Osteoblast (primary cell): ENCODE measurements at regions not wholly inside any gene's neighbourhood (a gene's known extent, or its start where the extent isn't known, plus 50 kb on each side); places are given as distances from the start of the nearest gene placed in this dataset.
"Not testable (repeated sequence)": the region's sequence is repeated elsewhere in the genome, so short reads cannot be mapped to it uniquely, and the experiment has no call there.

Experiments
- DNase-seq: peaks from one replicate; pipeline ENCODE4 v3.0.0; 2011; ENCODE audit warnings: low spot score, mixed read lengths; ENCODE audit not compliant: insufficient read length; ENCODE audit errors: missing footprints
- H2AFZ ChIP-seq: 2 replicates; pipeline ENCODE4 v1.6.0; 2011; ENCODE audit warnings: mild to moderate bottlenecking, low read length
- H3K27ac ChIP-seq: 2 replicates; pipeline ENCODE4 v1.5.1; 2011; ENCODE audit warnings: mild to moderate bottlenecking, low read depth, low read length, moderate library complexity
- H3K27me3 ChIP-seq: 2 replicates; pipeline ENCODE4 v1.6.0; 2012; ENCODE audit warnings: mild to moderate bottlenecking, control low read depth, inconsistent platforms, low read length, moderate library complexity; ENCODE audit not compliant: insufficient read depth
- H3K36me3 ChIP-seq: 2 replicates; pipeline ENCODE4 v1.5.1; 2011; ENCODE audit warnings: mild to moderate bottlenecking, low read length, control low read depth, moderate library complexity; ENCODE audit not compliant: insufficient read depth
- H3K4me1 ChIP-seq: 2 replicates; pipeline ENCODE4 v1.5.1; 2011; ENCODE audit warnings: mild to moderate bottlenecking, low read length, control low read depth, moderate library complexity; ENCODE audit not compliant: insufficient read depth
- H3K4me2 ChIP-seq: 2 replicates; pipeline ENCODE4 v1.6.0; 2011; ENCODE audit warnings: mild to moderate bottlenecking, low read length; ENCODE audit not compliant: insufficient read depth
- H3K4me3 ChIP-seq: fragments of 200-600 bp; sonication (generic); 3 replicates; pipeline ENCODE4 v1.5.1; 2012; ENCODE audit warnings: mild to moderate bottlenecking, low read length, inconsistent platforms; ENCODE audit not compliant: insufficient read depth
- H3K79me2 ChIP-seq: 2 replicates; pipeline ENCODE4 v1.6.0; 2012; ENCODE audit warnings: mild to moderate bottlenecking, low read length, control low read depth, inconsistent platforms; ENCODE audit not compliant: insufficient read depth
- H3K9me3 ChIP-seq: 2 replicates; pipeline ENCODE4 v1.5.1; 2011; ENCODE audit warnings: low read depth, low read length, control low read depth
- H4K20me1 ChIP-seq: 2 replicates; pipeline ENCODE4 v1.6.0; 2012; ENCODE audit warnings: mild to moderate bottlenecking, low read length, control low read depth; ENCODE audit not compliant: insufficient read depth
- TF ChIP-seq, protein P1 (sequence below): IDR thresholded peaks from 2 replicates; pipeline ENCODE4 v1.5.1; 2011; ENCODE audit warnings: mild to moderate bottlenecking, low read depth, low read length, moderate library complexity; ENCODE audit errors: extremely low read depth

DNA sequence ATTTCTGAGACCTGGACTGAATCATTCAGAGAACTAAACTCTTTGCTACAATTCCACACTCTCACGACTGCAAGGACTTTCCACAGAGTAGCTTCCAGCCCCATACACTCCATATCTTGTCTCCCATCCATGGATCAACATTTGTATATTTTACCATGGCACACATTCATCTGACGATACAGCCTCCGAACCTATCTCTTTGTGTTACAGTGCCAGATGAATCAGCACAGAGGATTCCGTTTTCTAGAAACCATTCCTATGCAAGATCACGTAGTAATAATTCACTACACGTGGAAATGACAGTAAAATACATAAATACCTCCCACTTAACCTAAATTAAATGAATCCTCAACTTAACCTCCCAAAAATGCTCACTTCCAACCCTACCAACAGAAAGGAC is 110.0 kb upstream of the PRDX6 start:
- no peaks in the 10 kb centered on the region for H3K9me3 ChIP-seq
- no peaks in the 10 kb centered on the region for H4K20me1 ChIP-seq
- H3K36me3 ChIP-seq, result no peaks in the 10 kb centered on the region
- H3K27me3 ChIP-seq, result no peaks in the 10 kb centered on the region
- no peak overlapping the region for H3K4me3 ChIP-seq
- H3K27ac ChIP-seq, result no peak overlapping the region
- no peak for DNase-seq
- H3K4me2 ChIP-seq, result no peak overlapping the region
- no peaks in the 10 kb centered on the region for H3K4me1 ChIP-seq
- TF ChIP-seq, protein P1, sequence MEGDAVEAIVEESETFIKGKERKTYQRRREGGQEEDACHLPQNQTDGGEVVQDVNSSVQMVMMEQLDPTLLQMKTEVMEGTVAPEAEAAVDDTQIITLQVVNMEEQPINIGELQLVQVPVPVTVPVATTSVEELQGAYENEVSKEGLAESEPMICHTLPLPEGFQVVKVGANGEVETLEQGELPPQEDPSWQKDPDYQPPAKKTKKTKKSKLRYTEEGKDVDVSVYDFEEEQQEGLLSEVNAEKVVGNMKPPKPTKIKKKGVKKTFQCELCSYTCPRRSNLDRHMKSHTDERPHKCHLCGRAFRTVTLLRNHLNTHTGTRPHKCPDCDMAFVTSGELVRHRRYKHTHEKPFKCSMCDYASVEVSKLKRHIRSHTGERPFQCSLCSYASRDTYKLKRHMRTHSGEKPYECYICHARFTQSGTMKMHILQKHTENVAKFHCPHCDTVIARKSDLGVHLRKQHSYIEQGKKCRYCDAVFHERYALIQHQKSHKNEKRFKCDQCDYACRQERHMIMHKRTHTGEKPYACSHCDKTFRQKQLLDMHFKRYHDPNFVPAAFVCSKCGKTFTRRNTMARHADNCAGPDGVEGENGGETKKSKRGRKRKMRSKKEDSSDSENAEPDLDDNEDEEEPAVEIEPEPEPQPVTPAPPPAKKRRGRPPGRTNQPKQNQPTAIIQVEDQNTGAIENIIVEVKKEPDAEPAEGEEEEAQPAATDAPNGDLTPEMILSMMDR, result no peak
- H3K79me2 ChIP-seq, result no peaks in the 10 kb centered on the region
- no peak overlapping the region for H2AFZ ChIP-seq

DNA sequence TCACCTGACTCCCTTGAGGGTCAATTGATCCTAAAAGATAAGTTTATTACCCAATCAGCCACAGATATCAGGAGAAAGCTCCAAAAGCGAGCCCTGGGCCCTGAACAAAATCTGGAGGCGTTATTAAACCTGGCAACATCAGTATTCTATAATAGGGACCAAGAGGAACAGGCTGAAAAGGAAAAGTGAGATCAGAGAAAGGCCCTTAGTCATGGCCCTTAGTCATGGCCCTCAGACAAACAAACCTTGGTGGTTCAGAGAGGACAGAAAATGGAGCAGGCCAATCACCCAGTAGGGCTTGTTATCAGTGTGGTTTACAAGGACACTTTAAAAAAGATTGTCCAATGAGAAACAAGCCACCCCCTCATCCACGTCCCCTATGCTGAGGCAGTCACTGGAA is 106.5 kb upstream of the PRDX6 start:
- not testable (repeated sequence) for DNase-seq, H3K79me2 ChIP-seq, H3K36me3 ChIP-seq, H3K4me3 ChIP-seq, H4K20me1 ChIP-seq, H3K4me2 ChIP-seq, H3K4me1 ChIP-seq, H3K27ac ChIP-seq, H2AFZ ChIP-seq, H3K9me3 ChIP-seq, H3K27me3 ChIP-seq

DNA sequence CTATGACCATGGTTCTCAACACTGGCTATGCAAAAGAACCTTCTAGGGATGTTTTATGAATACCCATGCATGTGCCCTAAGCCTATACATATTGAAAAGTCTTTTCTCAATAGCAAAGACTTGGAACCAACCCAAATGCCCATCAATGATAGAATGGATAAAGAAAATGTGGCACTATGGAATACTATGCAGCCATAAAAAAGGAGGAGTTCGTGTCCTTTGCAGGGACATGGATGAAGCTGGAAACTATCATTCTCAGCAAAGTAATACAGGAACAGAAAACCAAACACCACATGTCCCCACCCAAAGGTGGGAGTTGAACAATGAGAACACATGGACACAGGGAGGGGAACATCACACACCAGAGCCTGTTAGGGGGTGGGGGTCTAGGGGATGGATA is 101.1 kb upstream of the PRDX6 start:
- H3K4me3 ChIP-seq, H3K4me2 ChIP-seq, H3K36me3 ChIP-seq, H4K20me1 ChIP-seq, H3K9me3 ChIP-seq, H3K27me3 ChIP-seq, DNase-seq, H3K79me2 ChIP-seq, H3K27ac ChIP-seq, H3K4me1 ChIP-seq, H2AFZ ChIP-seq: not testable (repeated sequence)

DNA sequence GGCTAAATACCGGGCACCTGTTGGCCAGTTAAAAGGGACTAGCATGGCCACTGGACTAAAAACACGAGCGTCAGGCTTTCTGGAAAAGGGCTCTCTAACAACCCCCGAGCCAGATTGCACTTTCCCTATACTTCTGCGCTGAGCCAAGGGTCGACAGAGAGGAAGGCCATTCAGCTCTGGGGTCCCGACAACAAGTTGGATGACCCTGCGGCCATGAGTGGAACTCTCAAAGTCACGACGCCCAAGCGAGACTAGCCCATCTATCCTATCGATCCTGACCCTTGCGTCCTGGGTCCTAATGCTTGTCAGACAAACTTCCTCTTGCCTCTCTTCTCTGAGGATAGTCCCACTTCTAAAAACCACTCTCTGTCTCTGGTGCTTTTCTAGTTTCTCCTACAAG is 99.9 kb upstream of the PRDX6 start:
- no peaks in the 10 kb centered on the region for H3K27me3 ChIP-seq
- no peaks in the 10 kb centered on the region for H3K9me3 ChIP-seq
- no peaks in the 10 kb centered on the region for H3K36me3 ChIP-seq
- DNase-seq, result no peak
- no peaks in the 10 kb centered on the region for H3K79me2 ChIP-seq
- H3K4me1 ChIP-seq, result no peaks in the 10 kb centered on the region
- H3K27ac ChIP-seq, result no peak overlapping the region
- H2AFZ ChIP-seq, result no peak overlapping the region
- no peak overlapping the region for H3K4me3 ChIP-seq
- TF ChIP-seq, protein P1, result no peak
- H4K20me1 ChIP-seq, result no peaks in the 10 kb centered on the region
- H3K4me2 ChIP-seq, result no peak overlapping the region

GRCh38 chr1:173383351-173383750 is 93.8 kb upstream of the PRDX6 start:
- no peaks in the 10 kb centered on the region for H3K36me3 ChIP-seq
- H3K79me2 ChIP-seq, result no peaks in the 10 kb centered on the region
- no peaks in the 10 kb centered on the region for H3K27me3 ChIP-seq
- H3K4me3 ChIP-seq, result no peak overlapping the region
- H3K9me3 ChIP-seq, result no peaks in the 10 kb centered on the region
- no peaks in the 10 kb centered on the region for H4K20me1 ChIP-seq
- DNase-seq, result no peak
- TF ChIP-seq, protein P1, result no peak
- no peak overlapping the region for H3K27ac ChIP-seq
- H3K4me2 ChIP-seq, result no peak overlapping the region
- H2AFZ ChIP-seq, result no peak overlapping the region
- peaks cover 5% of the 10 kb centered on the region for H3K4me1 ChIP-seq
